KMS-11 (cell line): ENCODE measurements at regions not wholly inside any gene's neighbourhood (a gene's known extent, or its start where the extent isn't known, plus 50 kb on each side); places are given as distances from the start of the nearest gene placed in this dataset.
"Not testable (repeated sequence)": the region's sequence is repeated elsewhere in the genome, so short reads cannot be mapped to it uniquely, and the experiment has no call there.

Experiments used
- H2AFZ ChIP-seq: fragments of 200-600 bp; sonication (generic); 2 replicates; pipeline ENCODE4 v1.6.1; 2016; ENCODE audit warnings: antibody characterized with exemption, mixed run types, low read depth
- H3K27ac ChIP-seq: fragments of 200-600 bp; sonication (generic); 2 replicates; pipeline ENCODE4 v1.6.1; 2016; ENCODE audit warnings: mild to moderate bottlenecking, mixed run types
- H3K27me3 ChIP-seq: fragments of 200-600 bp; sonication (generic); 2 replicates; pipeline ENCODE4 v1.6.1; 2017; ENCODE audit warnings: mild to moderate bottlenecking, low read depth, mixed run types, moderate library complexity; ENCODE audit not compliant: insufficient read depth
- H3K36me3 ChIP-seq: fragments of 200-600 bp; sonication (generic); 2 replicates; pipeline ENCODE4 v1.6.1; 2017; ENCODE audit warnings: mild to moderate bottlenecking, mixed run types; ENCODE audit not compliant: insufficient read depth
- H3K4me1 ChIP-seq: fragments of 200-600 bp; sonication (generic); 2 replicates; pipeline ENCODE4 v1.6.1; 2016; ENCODE audit warnings: mild to moderate bottlenecking, low read depth, mixed run types; ENCODE audit not compliant: poor library complexity, severe bottlenecking
- H3K4me2 ChIP-seq: fragments of 200-600 bp; sonication (generic); 2 replicates; pipeline ENCODE4 v1.7.0; 2016; ENCODE audit warnings: mild to moderate bottlenecking, mixed run types
- H3K4me3 ChIP-seq: fragments of 200-600 bp; sonication (generic); IDR thresholded peaks from 2 replicates; pipeline ENCODE4 v1.6.1; 2017; ENCODE audit warnings: low read depth, low read length, mixed read lengths; ENCODE audit not compliant: insufficient read depth
- H3K79me2 ChIP-seq: fragments of 200-600 bp; sonication (generic); 2 replicates; pipeline ENCODE4 v1.6.1; 2016; ENCODE audit warnings: low read depth, mixed run types; ENCODE audit not compliant: insufficient read depth
- H3K9ac ChIP-seq: fragments of 200-600 bp; sonication (generic); 2 replicates; pipeline ENCODE4 v1.6.1; 2016; ENCODE audit warnings: mild to moderate bottlenecking, mixed run types
- H4K20me1 ChIP-seq: fragments of 200-600 bp; sonication (generic); 2 replicates; pipeline ENCODE4 v1.6.1; 2016; ENCODE audit warnings: mild to moderate bottlenecking, mixed run types; ENCODE audit not compliant: insufficient read depth
- CTCF ChIP-seq: fragments of 200-600 bp; sonication (generic); conservative IDR thresholded peaks from 2 replicates; pipeline ENCODE4 v1.6.1; 2017; ENCODE audit warnings: low read depth, mild to moderate bottlenecking, antibody characterized with exemption, low read length, moderate library complexity, mixed read lengths

- H2AFZ ChIP-seq, result no peak overlapping the region
- H3K4me2 ChIP-seq, result no peak overlapping the region
- no peaks in the 10 kb centered on the region for H3K4me1 ChIP-seq
- TF ChIP-seq CTCF, result no peak
- H3K9ac ChIP-seq, result no peak overlapping the region
- no peaks in the 10 kb centered on the region for H4K20me1 ChIP-seq
- H3K27ac ChIP-seq, result no peak overlapping the region
- H3K36me3 ChIP-seq, result no peaks in the 10 kb centered on the region
- no peak overlapping the region for H3K4me3 ChIP-seq
- no peaks in the 10 kb centered on the region for H3K27me3 ChIP-seq
- no peaks in the 10 kb centered on the region for H3K79me2 ChIP-seq
These were observed 646.4 kb upstream of the KCNMB2 start for GRCh38 chr3:177889652-177890358.

- no peaks in the 10 kb centered on the region for H3K4me1 ChIP-seq
- H3K27ac ChIP-seq, result no peak overlapping the region
- H4K20me1 ChIP-seq, result no peaks in the 10 kb centered on the region
- H3K4me3 ChIP-seq, result no peak overlapping the region
- H3K9ac ChIP-seq, result no peak overlapping the region
- H3K4me2 ChIP-seq, result no peak overlapping the region
- TF ChIP-seq CTCF, result no peak
- no peaks in the 10 kb centered on the region for H3K27me3 ChIP-seq
- no peaks in the 10 kb centered on the region for H3K79me2 ChIP-seq
- no peak overlapping the region for H2AFZ ChIP-seq
- no peaks in the 10 kb centered on the region for H3K36me3 ChIP-seq
These were observed 645.9 kb upstream of the KCNMB2 start for GRCh38 chr3:177890359-177890683.

GRCh38 chr3:177891569-177891968 lies 644.7 kb upstream of the KCNMB2 start:
- not testable (repeated sequence) for H4K20me1 ChIP-seq, H3K4me2 ChIP-seq, H3K4me3 ChIP-seq, H3K4me1 ChIP-seq, H3K36me3 ChIP-seq, H2AFZ ChIP-seq, H3K9ac ChIP-seq, H3K79me2 ChIP-seq, H3K27ac ChIP-seq, H3K27me3 ChIP-seq

- Histone ChIP-seq H3K4me2 (no peak overlapping the region), H3K79me2 (no peaks in the 10 kb centered on the region), H3K4me1 (no peaks in the 10 kb centered on the region), H3K27ac (no peak overlapping the region), H4K20me1 (no peaks in the 10 kb centered on the region), H3K27me3 (no peaks in the 10 kb centered on the region), H3K9ac (no peak overlapping the region), H3K4me3 (no peak overlapping the region), H3K36me3 (no peaks in the 10 kb centered on the region), H2AFZ (no peak overlapping the region)
- TF ChIP-seq CTCF, result no peak
These were observed 642.9 kb upstream of the KCNMB2 start for GRCh38 chr3:177893331-177893730.

- H3K79me2 ChIP-seq, result no peaks in the 10 kb centered on the region
- no peaks in the 10 kb centered on the region for H4K20me1 ChIP-seq
- no peak overlapping the region for H3K27ac ChIP-seq
- no peaks in the 10 kb centered on the region for H3K36me3 ChIP-seq
- H3K4me2 ChIP-seq, result no peak overlapping the region
- no peak overlapping the region for H2AFZ ChIP-seq
- TF ChIP-seq CTCF, result no peak
- H3K27me3 ChIP-seq, result no peaks in the 10 kb centered on the region
- no peaks in the 10 kb centered on the region for H3K4me1 ChIP-seq
- no peak overlapping the region for H3K9ac ChIP-seq
- H3K4me3 ChIP-seq, result no peak overlapping the region
These were observed 642.0 kb upstream of the KCNMB2 start for GRCh38 chr3:177894081-177894728.
